ENCODE measurements at regions not wholly inside any gene's neighbourhood (a gene's known extent, or its start where the extent isn't known, plus 50 kb on each side); places are given as distances from the start of the nearest gene placed in this dataset.

DNA sequence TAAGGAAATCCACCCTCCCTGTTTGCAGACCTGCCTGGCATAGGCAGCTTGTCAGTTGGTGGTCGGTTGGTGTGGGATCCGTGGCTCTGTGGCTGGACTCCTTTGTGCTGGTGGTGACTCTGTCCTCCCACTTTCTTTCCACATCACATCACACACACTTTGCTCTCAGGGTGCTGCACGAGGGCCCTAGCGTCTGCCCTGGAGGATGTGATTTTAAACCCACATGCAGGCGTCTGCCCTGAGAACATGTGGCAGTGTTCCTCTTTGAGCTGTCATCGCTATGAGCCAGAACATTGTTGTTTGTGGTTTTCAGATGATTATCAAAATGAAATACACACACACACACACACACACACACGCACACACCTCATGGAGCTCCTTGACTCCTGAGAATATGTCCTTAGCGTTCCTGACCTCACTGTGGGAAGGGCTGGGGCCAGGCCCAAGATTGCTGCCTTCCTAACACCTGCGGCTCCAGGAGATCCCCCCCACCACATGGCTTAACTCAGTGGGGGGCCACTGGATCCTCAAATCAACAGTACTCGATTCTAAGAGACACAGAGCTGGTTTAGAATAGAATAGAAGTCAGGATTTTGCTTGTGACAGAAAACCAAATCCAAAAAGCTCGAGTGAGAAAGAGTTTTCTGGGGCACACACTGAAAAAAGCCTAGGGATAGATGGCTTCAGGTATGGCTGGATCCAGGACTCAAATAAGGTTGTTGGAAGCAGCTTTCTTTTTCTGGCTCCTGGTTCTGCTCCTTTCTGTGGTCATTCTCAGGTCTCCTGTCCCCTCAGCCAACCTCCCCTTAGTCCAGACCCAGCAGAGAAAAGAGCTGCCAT lies 54.8 kb downstream of the RTP5 start:
- no peaks in the 10 kb centered on the region for H3K9me3 Mint-ChIP-seq
- peaks cover 18% of the 10 kb centered on the region for H3K4me1 Mint-ChIP-seq
- DNase-seq: no peak
- H3K36me3 Mint-ChIP-seq (ENCODE audit: low read depth): no peaks in the 10 kb centered on the region
- no peak overlapping the region for H3K4me3 Mint-ChIP-seq
- H3K27me3 Mint-ChIP-seq: no peaks in the 10 kb centered on the region
- no peak overlapping the region for H3K27ac Mint-ChIP-seq
- CTCF ChIA-PET: no interaction called here
- POLR2A ChIA-PET: no interaction called here

GRCh38 chr2:241924909-241925250 lies 55.4 kb downstream of the RTP5 start:
- Mint-ChIP-seq H3K4me3 (no peak overlapping the region), H3K27ac (no peak overlapping the region), H3K27me3 (no peaks in the 10 kb centered on the region), H3K36me3 (ENCODE audit: low read depth) (no peaks in the 10 kb centered on the region), H3K4me1 (peaks cover 18% of the 10 kb centered on the region), H3K9me3 (no peaks in the 10 kb centered on the region)
- ChIA-PET POLR2A (no interaction called here), CTCF (no interaction called here)
- DNase-seq: no peak

- no peaks in the 10 kb centered on the region for H3K9me3 Mint-ChIP-seq
- no peak overlapping the region for H3K4me3 Mint-ChIP-seq
- no peaks in the 10 kb centered on the region for H3K36me3 Mint-ChIP-seq (ENCODE audit: low read depth)
- no peaks in the 10 kb centered on the region for H3K27me3 Mint-ChIP-seq
- ChIA-PET CTCF (no interaction called here), POLR2A (no interaction called here)
- H3K27ac Mint-ChIP-seq: peak overlapping the region; percentile 31
- no peak for DNase-seq
- peaks cover 18% of the 10 kb centered on the region for H3K4me1 Mint-ChIP-seq
These were observed 55.7 kb downstream of the RTP5 start for GRCh38 chr2:241925277-241925676.

DNA sequence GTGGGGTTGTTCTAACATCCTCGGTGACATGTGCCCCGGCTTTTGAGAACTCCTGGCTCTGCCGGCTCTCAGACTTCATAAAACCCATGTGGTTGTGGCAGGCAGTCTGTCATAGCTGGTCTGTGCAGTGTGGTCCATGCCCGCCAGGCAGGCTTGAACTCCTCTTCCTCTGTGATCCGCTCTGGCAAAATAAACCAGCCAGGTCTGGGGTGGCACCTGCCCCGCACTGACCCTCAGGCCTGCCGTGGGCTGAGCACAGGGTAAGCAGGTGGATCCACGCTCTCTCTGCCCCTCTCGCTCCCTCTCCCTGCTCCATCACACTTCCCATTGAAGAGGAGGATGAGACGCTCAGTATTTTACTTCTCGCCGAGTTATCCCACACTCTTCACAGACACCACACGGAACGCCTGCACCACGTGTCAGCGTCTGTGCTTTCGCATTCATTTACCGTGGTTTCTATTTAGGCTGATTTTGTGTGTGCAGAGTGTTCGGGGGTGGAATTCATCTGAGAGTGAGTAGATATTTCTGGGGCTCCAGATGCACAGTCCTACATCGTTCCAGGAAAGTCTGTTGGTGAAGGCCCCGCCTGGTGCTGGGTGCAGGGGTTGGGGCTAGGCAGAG lies 56.4 kb downstream of the RTP5 start:
- no peak overlapping the region for H3K4me3 Mint-ChIP-seq
- H3K4me1 Mint-ChIP-seq: peaks cover 18% of the 10 kb centered on the region
- no peak overlapping the region for H3K27ac Mint-ChIP-seq
- no peaks in the 10 kb centered on the region for H3K36me3 Mint-ChIP-seq (ENCODE audit: low read depth)
- H3K9me3 Mint-ChIP-seq: no peaks in the 10 kb centered on the region
- ChIA-PET CTCF (no interaction called here), POLR2A (no interaction called here)
- no peaks in the 10 kb centered on the region for H3K27me3 Mint-ChIP-seq
- no peak for DNase-seq

DNA sequence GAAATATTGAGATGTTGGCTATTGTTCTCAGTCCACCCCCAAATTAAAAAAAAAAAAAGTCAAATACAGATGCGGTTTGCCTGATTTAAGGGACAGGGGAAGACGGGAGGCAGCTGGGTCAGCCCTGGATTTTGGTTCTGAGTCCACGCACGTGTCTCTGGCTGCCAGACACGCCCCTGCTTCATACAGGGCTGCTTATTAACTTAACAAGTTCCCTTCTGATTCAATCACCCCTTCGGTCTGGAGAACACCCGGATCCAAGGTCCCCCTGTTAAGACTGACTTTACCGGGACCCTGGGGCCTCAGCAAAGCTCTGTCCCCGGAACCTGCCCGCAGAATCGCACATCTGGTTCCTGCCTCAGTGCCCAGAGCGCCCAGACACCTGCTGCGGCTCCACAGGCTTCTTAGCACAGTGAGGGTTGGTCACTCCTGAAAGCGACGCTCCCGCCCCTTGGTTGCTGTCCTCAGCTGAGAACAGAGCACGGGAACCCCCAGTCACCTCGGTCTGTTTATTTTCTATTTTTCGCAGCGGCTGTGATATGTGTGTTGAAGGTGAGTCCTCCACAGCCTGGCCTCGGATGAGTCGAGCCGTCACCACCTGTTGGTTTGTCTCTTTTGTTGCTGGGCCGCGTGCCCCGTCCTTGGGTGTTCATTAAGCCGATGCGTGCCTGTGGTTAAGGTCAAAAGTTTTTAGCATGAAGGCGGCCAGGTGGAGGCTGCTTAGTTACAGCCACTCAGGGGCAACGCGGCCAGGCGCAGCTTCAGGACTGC lies 57.2 kb downstream of the RTP5 start:
- no peak overlapping the region for H3K4me3 Mint-ChIP-seq
- H3K36me3 Mint-ChIP-seq (ENCODE audit: low read depth): no peaks in the 10 kb centered on the region
- H3K4me1 Mint-ChIP-seq: peaks cover 18% of the 10 kb centered on the region
- no peaks in the 10 kb centered on the region for H3K27me3 Mint-ChIP-seq
- H3K27ac Mint-ChIP-seq: no peak overlapping the region
- ChIA-PET CTCF (no interaction called here), POLR2A (no interaction called here)
- no peak for DNase-seq
- no peaks in the 10 kb centered on the region for H3K9me3 Mint-ChIP-seq

GRCh38 chr2:241929551-241930490 lies 60.3 kb downstream of the RTP5 start:
- H3K36me3 Mint-ChIP-seq (ENCODE audit: low read depth): no peaks in the 10 kb centered on the region
- peaks cover 17% of the 10 kb centered on the region for H3K4me1 Mint-ChIP-seq
- H3K27ac Mint-ChIP-seq: no peak overlapping the region
- no peaks in the 10 kb centered on the region for H3K9me3 Mint-ChIP-seq
- H3K4me3 Mint-ChIP-seq: no peak overlapping the region
- no peaks in the 10 kb centered on the region for H3K27me3 Mint-ChIP-seq
- ChIA-PET POLR2A (no interaction called here), CTCF (interaction anchor here (0.6 kb wide), 1 partner anchor 1325 kb away, joined by 4 read pairs; no protein-coding TSS in a partner anchor)
- no peak for DNase-seq

- peaks cover 8% of the 10 kb centered on the region for H3K4me1 Mint-ChIP-seq
- DNase-seq: no peak
- no peaks in the 10 kb centered on the region for H3K27me3 Mint-ChIP-seq
- POLR2A ChIA-PET: interaction anchor here (0.7 kb wide), 1 partner anchor 180 kb away, joined by 5 read pairs; no protein-coding TSS in a partner anchor
- CTCF ChIA-PET: no interaction called here
- H3K27ac Mint-ChIP-seq: no peak overlapping the region
- H3K36me3 Mint-ChIP-seq (ENCODE audit: low read depth): no peaks in the 10 kb centered on the region
- H3K4me3 Mint-ChIP-seq: no peak overlapping the region
- H3K9me3 Mint-ChIP-seq: peaks cover 2% of the 10 kb centered on the region
These were observed 61.8 kb downstream of the RTP5 start for GRCh38 chr2:241931084-241931975.

DNA sequence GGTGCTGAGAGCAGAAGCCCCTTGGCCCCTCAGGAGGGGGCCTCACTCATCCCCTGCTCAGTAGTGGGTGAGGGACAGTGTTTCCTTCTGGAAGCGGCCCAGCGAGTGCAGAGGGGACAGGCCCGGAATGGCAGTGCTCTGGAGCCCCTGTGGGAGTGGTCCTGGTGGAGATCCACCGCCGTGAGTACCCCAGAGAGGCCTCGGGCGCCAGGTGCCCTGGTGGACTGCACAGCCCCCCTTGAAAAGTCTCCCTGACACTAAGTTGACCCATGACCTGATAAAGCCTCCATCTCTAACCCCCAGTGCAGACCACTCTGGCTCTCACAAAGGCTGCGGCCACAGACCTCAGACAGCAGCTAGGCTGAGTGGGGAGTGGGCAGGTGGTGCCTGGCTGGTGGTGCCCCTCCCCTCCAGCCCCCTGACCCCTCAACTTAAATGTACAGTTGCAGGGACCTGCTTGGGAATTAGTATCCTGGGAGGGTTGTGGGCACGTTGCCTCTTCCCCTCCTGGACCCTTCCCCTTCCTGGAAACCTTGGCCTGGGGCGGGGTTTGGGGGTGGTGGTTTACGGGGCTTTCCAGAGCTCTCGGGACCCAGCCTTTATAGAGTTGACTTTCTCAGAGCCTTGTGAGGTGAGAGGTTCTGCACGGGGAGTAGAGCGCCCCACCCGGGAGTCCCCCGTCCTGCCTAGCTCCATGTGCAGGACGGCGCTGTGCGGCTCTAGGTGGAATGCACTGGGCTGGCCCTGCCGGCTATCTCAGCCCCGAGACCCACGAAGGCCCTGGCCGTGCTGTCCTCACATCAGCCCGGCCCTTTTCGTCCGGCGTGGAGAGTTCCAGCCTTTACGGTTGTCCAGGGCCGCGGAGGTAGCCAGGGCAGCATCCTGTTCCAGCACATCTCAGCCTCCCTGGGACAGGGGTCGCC lies 62.7 kb downstream of the RTP5 start:
- Mint-ChIP-seq H3K9me3 (peaks cover 2% of the 10 kb centered on the region), H3K4me1 (peaks cover 8% of the 10 kb centered on the region), H3K36me3 (ENCODE audit: low read depth) (no peaks in the 10 kb centered on the region), H3K27ac (no peak overlapping the region), H3K4me3 (no peak overlapping the region), H3K27me3 (no peaks in the 10 kb centered on the region)
- DNase-seq: no peak
- ChIA-PET CTCF (interaction anchor here (1.3 kb wide), 1 partner anchor 19 kb away, joined by 4 read pairs; no protein-coding TSS in a partner anchor), POLR2A (interaction anchor here (0.7 kb wide), 1 partner anchor 181 kb away, joined by 5 read pairs; no protein-coding TSS in a partner anchor)

DNA sequence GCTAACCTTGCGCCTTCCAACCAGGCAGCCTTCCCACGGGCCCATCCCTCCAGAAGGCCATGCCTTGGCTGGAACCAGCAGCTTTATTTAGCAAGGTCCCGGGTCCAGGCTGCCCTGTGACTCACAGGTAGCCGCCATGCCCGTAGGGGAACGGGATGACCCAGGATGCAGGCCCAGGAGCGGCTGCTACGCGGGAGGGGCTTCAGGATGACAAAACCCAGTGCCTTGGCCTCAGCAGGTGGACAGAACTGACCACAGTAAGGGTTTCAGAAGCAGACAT lies 63.3 kb downstream of the RTP5 start:
- CTCF ChIA-PET: interaction anchor here (1.3 kb wide), 1 partner anchor 18 kb away, joined by 4 read pairs; no protein-coding TSS in a partner anchor
- Mint-ChIP-seq H3K4me1 (peaks cover 8% of the 10 kb centered on the region), H3K4me3 (no peak overlapping the region), H3K27me3 (no peaks in the 10 kb centered on the region), H3K27ac (peak overlapping the region; percentile 80), H3K9me3 (peaks cover 2% of the 10 kb centered on the region), H3K36me3 (ENCODE audit: low read depth) (no peaks in the 10 kb centered on the region)
- no peak for DNase-seq
- POLR2A ChIA-PET: no interaction called here

GRCh38 chr2:241933179-241933911 lies 63.8 kb downstream of the RTP5 start:
- DNase-seq: peak; percentile 20
- peaks cover 8% of the 10 kb centered on the region for H3K4me1 Mint-ChIP-seq
- ChIA-PET POLR2A (no interaction called here), CTCF (interaction anchor here (1.3 kb wide), 1 partner anchor 18 kb away, joined by 4 read pairs; no protein-coding TSS in a partner anchor)
- H3K4me3 Mint-ChIP-seq: no peak overlapping the region
- H3K27ac Mint-ChIP-seq: peak overlapping the region; percentile 80
- H3K36me3 Mint-ChIP-seq (ENCODE audit: low read depth): no peaks in the 10 kb centered on the region
- H3K27me3 Mint-ChIP-seq: no peaks in the 10 kb centered on the region
- H3K9me3 Mint-ChIP-seq: peaks cover 2% of the 10 kb centered on the region

GRCh38 chr2:241935314-241935713 lies 65.8 kb downstream of the RTP5 start:
- no peak overlapping the region for H3K27ac Mint-ChIP-seq
- ChIA-PET POLR2A (no interaction called here), CTCF (no interaction called here)
- H3K4me3 Mint-ChIP-seq: no peak overlapping the region
- no peaks in the 10 kb centered on the region for H3K27me3 Mint-ChIP-seq
- no peaks in the 10 kb centered on the region for H3K36me3 Mint-ChIP-seq (ENCODE audit: low read depth)
- peaks cover 11% of the 10 kb centered on the region for H3K4me1 Mint-ChIP-seq
- H3K9me3 Mint-ChIP-seq: peaks cover 6% of the 10 kb centered on the region
- DNase-seq: no peak
